ENCODE measurements at regions not wholly inside any gene's neighbourhood (a gene's known extent, or its start where the extent isn't known, plus 50 kb on each side); places are given as distances from the start of the nearest gene placed in this dataset.

GRCh38 chr11:79959318-79959717, 518.5 kb upstream of the TENM4 start:
- no peak overlapping the region for H3K9ac ChIP-seq (ENCODE audit: low read depth, low read length)
- no peak overlapping the region for H2AK5ac ChIP-seq (ENCODE audit: low read depth, low read length)
- no peaks in the 10 kb centered on the region for H3K36me3 ChIP-seq (ENCODE audit: control insufficient read depth, insufficient read depth, low read length)
- no peak overlapping the region for H3K56ac ChIP-seq (ENCODE audit: extremely low read depth, insufficient read depth, low read length)
- intact Hi-C loops (cut with micrococcal nuclease) (no loop called here), dilution Hi-C loops (cut with HindIII; ENCODE audit: low sequenced_read_pairs, unreplicated experiment) (no loop called here), in situ Hi-C loops (cut with MboI; ENCODE audit: low sequenced_read_pairs) (no loop called here)
- DNase-seq (no peak), ATAC-seq (ENCODE audit: low read depth) (no peak)
- H2BK120ac ChIP-seq (ENCODE audit: low read depth, low read length): no peak overlapping the region
- WGBS, 2 experiments (ENCODE audit: extremely low coverage in 2 of 2, insufficient read length in 1 of 2): no CpG with 5 or more reads among the region's 2 CpGs
- ChIA-PET CTCF (no interaction called here), POLR2A (ENCODE audit: unreplicated experiment) (no interaction called here)
- no peaks in the 10 kb centered on the region for H3K9me1 ChIP-seq (ENCODE audit: insufficient read depth, low read length)
- H2AFZ ChIP-seq (replicated peaks; ENCODE audit: low read length, poor library complexity): no peak overlapping the region
- H2BK20ac ChIP-seq (ENCODE audit: low read depth, low read length): no peak overlapping the region
- H3K4me3 ChIP-seq (ENCODE audit: insufficient read depth, low read depth, low read length): no peak overlapping the region
- BruUV-seq (replicated peaks): no TSS peak
- no peak overlapping the region for H2BK15ac ChIP-seq (ENCODE audit: low read depth, low read length)
- H2BK5ac ChIP-seq (ENCODE audit: low read depth, low read length, poor library complexity, severe bottlenecking): no peak overlapping the region
- no peaks in the 10 kb centered on the region; the same call in 1 of the 2 replicates for H3K27me3 ChIP-seq (ENCODE audit: control insufficient read depth, insufficient read depth, low read length)
- H3K9me3 ChIP-seq (ENCODE audit: control insufficient read depth, insufficient read depth, low read length): peaks cover 3% of the 10 kb centered on the region
- no peak overlapping the region for H2AK9ac ChIP-seq (replicated peaks; ENCODE audit: low read depth, low read length, poor library complexity)
- no peaks in the 10 kb centered on the region for H3K79me1 ChIP-seq (ENCODE audit: low read depth in 1 of 2, low read length in 2 of 2)
- H4K20me1 ChIP-seq (ENCODE audit: insufficient read depth, low read length): no peaks in the 10 kb centered on the region
- H4K5ac ChIP-seq (ENCODE audit: low read depth, low read length): no peak overlapping the region
- H3K4ac ChIP-seq (ENCODE audit: low read depth, low read length): no peak overlapping the region
- no peaks in the 10 kb centered on the region for H3K4me1 ChIP-seq (ENCODE audit: control insufficient read depth, insufficient read depth, low read length)
- no peak overlapping the region for H4K8ac ChIP-seq (ENCODE audit: low read depth in 2 of 2, low read length in 2 of 2)
- no peak overlapping the region for H3K27ac ChIP-seq (ENCODE audit: insufficient read depth, low read length)
- TF ChIP-seq RCOR1 (IDR thresholded peaks at IDR 0.05; ENCODE audit: insufficient replicate concordance, low read length) (no peak), NFE2L2 (IDR thresholded peaks at IDR 0.05; ENCODE audit: low read depth, low read length) (no peak), MAFK (IDR thresholded peaks at IDR 0.05; ENCODE audit: low read depth, low read length) (no peak), USF2 (IDR thresholded peaks at IDR 0.05; ENCODE audit: low read depth, low read length) (no peak)
- no peak overlapping the region for H3K23ac ChIP-seq (ENCODE audit: low read depth, low read length)
- H4K91ac ChIP-seq (ENCODE audit: insufficient read depth, low read depth, low read length): no peak overlapping the region
- no peak overlapping the region for H3K18ac ChIP-seq (ENCODE audit: low read depth, low read length)
- no peak overlapping the region for H3K14ac ChIP-seq (replicated peaks; ENCODE audit: low read depth, low read length)
- H3K4me2 ChIP-seq (ENCODE audit: low read depth, low read length): no peak overlapping the region
